ENCODE measurements at regions not wholly inside any gene's neighbourhood (a gene's known extent, or its start where the extent isn't known, plus 50 kb on each side); places are given as distances from the start of the nearest gene placed in this dataset.

- no peaks in the 10 kb centered on the region for H3K4me1 ChIP-seq (ENCODE audit: control insufficient read depth, insufficient read depth, low read length)
- no peaks in the 10 kb centered on the region for H3K36me3 ChIP-seq (ENCODE audit: control insufficient read depth, insufficient read depth, low read length)
- no peak overlapping the region for H3K4me3 ChIP-seq (ENCODE audit: insufficient read depth, low read depth, low read length)
- H3K27me3 ChIP-seq (ENCODE audit: control insufficient read depth, insufficient read depth, low read length, poor library complexity, severe bottlenecking), result no peaks in the 10 kb centered on the region
- no peak overlapping the region for H3K27ac ChIP-seq (ENCODE audit: insufficient read depth, low read depth, low read length, poor library complexity, severe bottlenecking)
- no peaks in the 10 kb centered on the region for H3K9me3 ChIP-seq (ENCODE audit: control insufficient read depth, low read length)
- 95 to 97% methylated on average over 4 of the region's 4 CpGs for WGBS, 2 experiments
These were observed 567.7 kb downstream of the ETV1 start for GRCh38 chr7:13421776-13422175.

DNA sequence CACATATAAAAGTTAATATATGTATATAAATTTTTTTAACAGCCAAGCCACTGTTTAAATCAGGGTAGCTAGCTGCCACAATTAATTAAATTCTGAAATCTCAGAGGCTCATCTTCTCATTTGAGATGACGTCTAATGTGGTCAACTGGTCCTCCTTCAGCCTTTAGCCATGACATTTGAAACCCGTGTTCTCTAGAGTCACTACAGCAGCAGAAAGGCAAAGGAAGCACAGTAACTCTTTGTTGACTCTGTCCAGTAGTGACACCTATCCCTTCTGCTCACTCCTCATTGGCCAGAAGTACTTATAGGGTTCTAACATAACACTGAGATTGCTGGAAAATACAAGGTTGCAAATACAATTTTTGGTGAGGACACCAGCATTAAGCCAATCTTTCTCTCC, 555.5 kb downstream of the ETV1 start:
- WGBS, 2 experiments, result 92 to 96% methylated on average over 2 of the region's 2 CpGs
- H3K4me1 ChIP-seq (ENCODE audit: control insufficient read depth, insufficient read depth, low read length), result no peaks in the 10 kb centered on the region

DNA sequence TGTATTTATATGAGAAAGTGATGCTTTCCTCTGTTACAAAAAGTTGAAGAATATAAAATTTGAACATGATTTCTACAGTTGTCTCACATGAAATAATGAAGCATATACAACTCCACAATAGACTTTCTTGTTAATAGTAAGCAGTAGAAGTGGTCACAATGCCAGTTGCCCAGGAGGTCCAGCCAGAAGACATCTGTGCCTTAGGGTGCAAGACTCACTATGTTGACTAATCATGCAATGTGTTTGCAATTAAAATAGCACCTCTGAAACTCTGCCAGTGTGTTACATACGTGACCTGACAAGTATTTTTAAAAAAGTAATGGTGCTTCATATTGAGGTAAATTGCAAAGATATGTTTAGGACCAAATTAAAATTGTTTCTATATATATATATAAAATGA, 547.2 kb downstream of the ETV1 start:
- WGBS, 2 experiments, result 100% methylated on average over 1 of the region's 1 CpG; no CpG with 5 or more reads in 1 of the 2 experiments
- H3K36me3 ChIP-seq (ENCODE audit: control insufficient read depth, insufficient read depth, low read length), result no peaks in the 10 kb centered on the region
- no peaks in the 10 kb centered on the region for H3K9me3 ChIP-seq (ENCODE audit: control insufficient read depth, low read length)
- no peaks in the 10 kb centered on the region for H3K4me1 ChIP-seq (ENCODE audit: control insufficient read depth, insufficient read depth, low read length)
- no peak overlapping the region for H3K4me3 ChIP-seq (ENCODE audit: insufficient read depth, low read depth, low read length)
- H3K27me3 ChIP-seq (ENCODE audit: control insufficient read depth, insufficient read depth, low read length, poor library complexity, severe bottlenecking), result no peaks in the 10 kb centered on the region
- H3K27ac ChIP-seq (ENCODE audit: insufficient read depth, low read depth, low read length, poor library complexity, severe bottlenecking), result no peak overlapping the region

More for the DNA sequence above, 555.5 kb downstream of the ETV1 start:
- Histone ChIP-seq H3K27ac (ENCODE audit: insufficient read depth, low read depth, low read length, poor library complexity, severe bottlenecking) (no peak overlapping the region), H3K4me3 (ENCODE audit: insufficient read depth, low read depth, low read length) (no peak overlapping the region), H3K9me3 (ENCODE audit: control insufficient read depth, low read length) (no peaks in the 10 kb centered on the region), H3K27me3 (ENCODE audit: control insufficient read depth, insufficient read depth, low read length, poor library complexity, severe bottlenecking) (no peaks in the 10 kb centered on the region), H3K36me3 (ENCODE audit: control insufficient read depth, insufficient read depth, low read length) (no peaks in the 10 kb centered on the region)

GRCh38 chr7:13447637-13448036, 541.8 kb downstream of the ETV1 start:
- H3K4me1 ChIP-seq (ENCODE audit: control insufficient read depth, insufficient read depth, low read length), result no peaks in the 10 kb centered on the region
- no peaks in the 10 kb centered on the region for H3K36me3 ChIP-seq (ENCODE audit: control insufficient read depth, insufficient read depth, low read length)
- no peak overlapping the region for H3K27ac ChIP-seq (ENCODE audit: insufficient read depth, low read depth, low read length, poor library complexity, severe bottlenecking)
- WGBS, 2 experiments, result 92 to 100% methylated on average over 1 of the region's 1 CpG
- H3K27me3 ChIP-seq (ENCODE audit: control insufficient read depth, insufficient read depth, low read length, poor library complexity, severe bottlenecking), result no peaks in the 10 kb centered on the region
- no peaks in the 10 kb centered on the region for H3K9me3 ChIP-seq (ENCODE audit: control insufficient read depth, low read length)
- H3K4me3 ChIP-seq (ENCODE audit: insufficient read depth, low read depth, low read length), result no peak overlapping the region

- H3K36me3 ChIP-seq (ENCODE audit: control insufficient read depth, insufficient read depth, low read length), result no peaks in the 10 kb centered on the region
- no peak overlapping the region for H3K4me3 ChIP-seq (ENCODE audit: insufficient read depth, low read depth, low read length)
- H3K27me3 ChIP-seq (ENCODE audit: control insufficient read depth, insufficient read depth, low read length, poor library complexity, severe bottlenecking), result no peaks in the 10 kb centered on the region
- no peaks in the 10 kb centered on the region for H3K4me1 ChIP-seq (ENCODE audit: control insufficient read depth, insufficient read depth, low read length)
- H3K9me3 ChIP-seq (ENCODE audit: control insufficient read depth, low read length), result no peaks in the 10 kb centered on the region
- 96% methylated on average over 3 to 4 of the region's 4 CpGs for WGBS, 2 experiments
- H3K27ac ChIP-seq (ENCODE audit: insufficient read depth, low read depth, low read length, poor library complexity, severe bottlenecking), result no peak overlapping the region
These were observed 541.2 kb downstream of the ETV1 start for GRCh38 chr7:13448243-13448642.

DNA sequence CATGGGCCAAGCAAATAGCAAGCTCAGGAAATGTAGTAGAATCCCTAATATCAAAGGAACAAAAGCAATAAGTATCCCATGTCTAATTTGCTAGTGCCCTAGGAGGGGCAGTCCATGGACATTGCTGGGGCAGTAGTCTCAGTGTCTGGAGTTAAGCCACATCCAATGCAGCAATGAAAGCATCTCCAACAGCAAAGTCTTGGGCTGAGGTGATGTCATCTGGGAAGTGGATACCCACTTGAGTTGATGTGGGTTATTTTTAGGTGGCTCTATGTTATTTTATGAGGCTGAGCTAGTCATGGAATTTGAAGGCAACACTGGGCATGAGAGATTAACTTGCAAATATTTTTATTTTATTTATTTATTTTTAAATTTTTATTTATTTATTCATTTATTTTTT, 540.0 kb downstream of the ETV1 start:
- Histone ChIP-seq H3K4me1 (ENCODE audit: control insufficient read depth, insufficient read depth, low read length) (no peaks in the 10 kb centered on the region), H3K4me3 (ENCODE audit: insufficient read depth, low read depth, low read length) (no peak overlapping the region), H3K27ac (ENCODE audit: insufficient read depth, low read depth, low read length, poor library complexity, severe bottlenecking) (no peak overlapping the region), H3K9me3 (ENCODE audit: control insufficient read depth, low read length) (no peaks in the 10 kb centered on the region), H3K27me3 (ENCODE audit: control insufficient read depth, insufficient read depth, low read length, poor library complexity, severe bottlenecking) (no peaks in the 10 kb centered on the region), H3K36me3 (ENCODE audit: control insufficient read depth, insufficient read depth, low read length) (no peaks in the 10 kb centered on the region)

DNA sequence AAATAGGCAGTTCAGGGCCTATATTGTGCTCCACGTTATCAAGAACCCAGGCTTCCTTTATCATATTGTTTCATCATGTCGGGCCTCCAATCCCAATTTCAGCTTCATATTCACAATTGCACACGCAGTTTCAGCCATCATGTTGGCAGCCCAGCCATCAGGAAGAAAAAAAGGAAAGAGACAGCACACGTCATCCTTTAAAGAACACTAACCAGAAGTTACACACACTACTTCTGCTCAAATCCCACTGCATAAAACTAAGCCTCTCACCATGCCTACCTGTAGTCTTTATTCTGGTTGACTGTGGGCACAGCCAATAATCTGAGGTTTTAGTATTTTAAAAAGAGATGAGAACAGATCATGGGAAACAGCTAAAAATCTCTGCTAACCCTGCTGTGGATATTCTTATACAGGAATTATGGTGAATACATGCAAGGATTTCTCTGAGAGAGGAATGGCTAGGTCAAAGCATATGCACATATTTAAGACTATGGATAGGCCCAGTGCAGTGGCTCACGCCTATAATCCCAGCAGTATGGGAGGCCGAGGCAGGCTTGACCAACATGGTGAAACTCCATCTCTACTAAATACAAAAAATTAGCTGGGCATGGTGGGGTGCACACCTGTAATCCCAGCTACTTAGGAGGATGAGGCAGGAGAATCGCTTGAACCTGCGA, 534.4 kb downstream of the ETV1 start:
- H3K9me3 ChIP-seq (ENCODE audit: control insufficient read depth, low read length), result no peaks in the 10 kb centered on the region
- no peaks in the 10 kb centered on the region for H3K4me1 ChIP-seq (ENCODE audit: control insufficient read depth, insufficient read depth, low read length)

GRCh38 chr7:13457790-13458189, 531.7 kb downstream of the ETV1 start:
- H3K4me3 ChIP-seq (ENCODE audit: insufficient read depth, low read depth, low read length), result no peak overlapping the region
- no peaks in the 10 kb centered on the region for H3K27me3 ChIP-seq (ENCODE audit: control insufficient read depth, insufficient read depth, low read length, poor library complexity, severe bottlenecking)
- H3K27ac ChIP-seq (ENCODE audit: insufficient read depth, low read depth, low read length, poor library complexity, severe bottlenecking), result no peak overlapping the region
- H3K4me1 ChIP-seq (ENCODE audit: control insufficient read depth, insufficient read depth, low read length), result no peaks in the 10 kb centered on the region
- H3K9me3 ChIP-seq (ENCODE audit: control insufficient read depth, low read length), result no peaks in the 10 kb centered on the region
- H3K36me3 ChIP-seq (ENCODE audit: control insufficient read depth, insufficient read depth, low read length), result no peaks in the 10 kb centered on the region
- 89 to 92% methylated on average over 4 of the region's 4 CpGs for WGBS, 2 experiments

More for the DNA sequence above, 534.4 kb downstream of the ETV1 start:
- Histone ChIP-seq H3K27me3 (ENCODE audit: control insufficient read depth, insufficient read depth, low read length, poor library complexity, severe bottlenecking) (no peaks in the 10 kb centered on the region), H3K36me3 (ENCODE audit: control insufficient read depth, insufficient read depth, low read length) (no peaks in the 10 kb centered on the region), H3K27ac (ENCODE audit: insufficient read depth, low read depth, low read length, poor library complexity, severe bottlenecking) (no peak overlapping the region), H3K4me3 (ENCODE audit: insufficient read depth, low read depth, low read length) (no peak overlapping the region)
- WGBS, 2 experiments, result 91 to 92% methylated on average over 7 to 8 of the region's 8 CpGs

- H3K27ac ChIP-seq (ENCODE audit: insufficient read depth, low read depth, low read length, poor library complexity, severe bottlenecking), result no peak overlapping the region
- no peaks in the 10 kb centered on the region for H3K9me3 ChIP-seq (ENCODE audit: control insufficient read depth, low read length)
- H3K27me3 ChIP-seq (ENCODE audit: control insufficient read depth, insufficient read depth, low read length, poor library complexity, severe bottlenecking), result no peaks in the 10 kb centered on the region
- WGBS, 2 experiments, result 88% methylated on average over 7 of the region's 7 CpGs
- H3K36me3 ChIP-seq (ENCODE audit: control insufficient read depth, insufficient read depth, low read length), result no peaks in the 10 kb centered on the region
- H3K4me3 ChIP-seq (ENCODE audit: insufficient read depth, low read depth, low read length), result no peak overlapping the region
- no peaks in the 10 kb centered on the region for H3K4me1 ChIP-seq (ENCODE audit: control insufficient read depth, insufficient read depth, low read length)
These were observed 522.5 kb downstream of the ETV1 start for GRCh38 chr7:13466874-13467547.

DNA sequence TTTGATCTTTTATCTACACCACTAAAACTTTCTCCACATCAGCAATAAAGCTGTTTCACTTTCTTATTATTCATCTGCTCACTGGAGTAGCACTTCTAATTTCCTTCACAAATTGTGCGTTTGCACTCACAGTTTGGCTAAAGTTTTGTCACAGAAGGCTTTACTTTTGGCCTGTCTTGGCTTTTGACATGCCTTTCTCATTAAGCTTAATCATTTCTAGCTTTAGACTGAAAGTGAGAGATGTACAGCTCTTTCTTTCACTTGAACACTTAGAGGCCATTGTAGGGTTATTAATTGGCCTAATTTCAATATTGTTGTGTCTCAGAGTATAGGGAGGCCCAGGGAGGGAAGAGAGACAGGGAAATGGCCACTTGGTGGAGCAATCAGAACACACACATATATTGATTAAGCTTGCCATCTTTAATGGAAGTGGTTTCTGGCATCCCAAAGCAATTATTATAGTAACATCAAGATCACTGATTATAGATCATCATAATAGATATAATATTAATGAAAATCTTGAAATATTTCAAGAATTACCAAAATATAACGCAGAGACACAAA, 512.5 kb downstream of the ETV1 start:
- no peaks in the 10 kb centered on the region for H3K9me3 ChIP-seq (ENCODE audit: control insufficient read depth, low read length)
- H3K4me3 ChIP-seq (ENCODE audit: insufficient read depth, low read depth, low read length), result no peak overlapping the region
- WGBS, 2 experiments, result 94 to 100% methylated on average over 1 of the region's 2 CpGs
- no peaks in the 10 kb centered on the region for H3K4me1 ChIP-seq (ENCODE audit: control insufficient read depth, insufficient read depth, low read length)
- H3K27me3 ChIP-seq (ENCODE audit: control insufficient read depth, insufficient read depth, low read length, poor library complexity, severe bottlenecking), result no peaks in the 10 kb centered on the region
- no peaks in the 10 kb centered on the region for H3K36me3 ChIP-seq (ENCODE audit: control insufficient read depth, insufficient read depth, low read length)
- H3K27ac ChIP-seq (ENCODE audit: insufficient read depth, low read depth, low read length, poor library complexity, severe bottlenecking), result no peak overlapping the region
